Esophagus squamous epithelium (tissue), 4 donors: ENCODE measurements at regions not wholly inside any gene's neighbourhood (a gene's known extent, or its start where the extent isn't known, plus 50 kb on each side); places are given as distances from the start of the nearest gene placed in this dataset.

Experiments
- POLR2A ChIP-seq, 4 donors: fragments of 450-650 bp; IDR thresholded peaks; one replicate each; pipeline ENCODE4 v1.6.1; 2017; ENCODE audit warnings: antibody characterized with exemption in 4 of 4, mild to moderate bottlenecking in 4 of 4, moderate library complexity in 3 of 4
- TF ChIP-seq, protein P1 (sequence below), 6 experiments: fragments of 450-650 bp in 4 of 6; fragments of 200-600 bp in 2 of 6; sonication (generic) in 2 of 6; IDR thresholded peaks; one replicate each; pipeline ENCODE4 v1.5.1; 2016 to 2019; ENCODE audit warnings: antibody characterized with exemption in 6 of 6, mild to moderate bottlenecking in 4 of 6, moderate library complexity in 4 of 6

- no peak for TF ChIP-seq POLR2A (IDR thresholded peaks at IDR 0.05)
- TF ChIP-seq, protein P1, sequence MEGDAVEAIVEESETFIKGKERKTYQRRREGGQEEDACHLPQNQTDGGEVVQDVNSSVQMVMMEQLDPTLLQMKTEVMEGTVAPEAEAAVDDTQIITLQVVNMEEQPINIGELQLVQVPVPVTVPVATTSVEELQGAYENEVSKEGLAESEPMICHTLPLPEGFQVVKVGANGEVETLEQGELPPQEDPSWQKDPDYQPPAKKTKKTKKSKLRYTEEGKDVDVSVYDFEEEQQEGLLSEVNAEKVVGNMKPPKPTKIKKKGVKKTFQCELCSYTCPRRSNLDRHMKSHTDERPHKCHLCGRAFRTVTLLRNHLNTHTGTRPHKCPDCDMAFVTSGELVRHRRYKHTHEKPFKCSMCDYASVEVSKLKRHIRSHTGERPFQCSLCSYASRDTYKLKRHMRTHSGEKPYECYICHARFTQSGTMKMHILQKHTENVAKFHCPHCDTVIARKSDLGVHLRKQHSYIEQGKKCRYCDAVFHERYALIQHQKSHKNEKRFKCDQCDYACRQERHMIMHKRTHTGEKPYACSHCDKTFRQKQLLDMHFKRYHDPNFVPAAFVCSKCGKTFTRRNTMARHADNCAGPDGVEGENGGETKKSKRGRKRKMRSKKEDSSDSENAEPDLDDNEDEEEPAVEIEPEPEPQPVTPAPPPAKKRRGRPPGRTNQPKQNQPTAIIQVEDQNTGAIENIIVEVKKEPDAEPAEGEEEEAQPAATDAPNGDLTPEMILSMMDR (IDR thresholded peaks at IDR 0.05), result no peak
Observed at GRCh38 chr4:111537871-111538270, 607.4 kb upstream of the FAM241A start.
